GM19463 (cell line): ENCODE measurements at regions not wholly inside any gene's neighbourhood (a gene's known extent, or its start where the extent isn't known, plus 50 kb on each side); places are given as distances from the start of the nearest gene placed in this dataset.

Source experiments
- ATAC-seq: cut with Tn5 transposase; IDR thresholded peaks from one replicate; pipeline ENCODE4 v1.9.1; 2021; ENCODE audit warnings: mild to moderate bottlenecking, moderate library complexity; ENCODE audit not compliant: unreplicated experiment

GRCh38 chr6:149147938-149148718 lies 169.4 kb upstream of the TAB2 start:
- ATAC-seq = no peak

- ATAC-seq = no peak
These were observed 167.9 kb upstream of the TAB2 start for GRCh38 chr6:149149653-149150052.

GRCh38 chr6:149150301-149150700 lies 167.2 kb upstream of the TAB2 start:
- ATAC-seq = no peak

- no peak for ATAC-seq
These were observed 166.6 kb upstream of the TAB2 start for GRCh38 chr6:149150801-149151398.

GRCh38 chr6:149152521-149152920 lies 165.0 kb upstream of the TAB2 start:
- ATAC-seq = no peak

GRCh38 chr6:149153100-149153499 lies 164.4 kb upstream of the TAB2 start:
- no peak for ATAC-seq

GRCh38 chr6:149153693-149154092 lies 163.8 kb upstream of the TAB2 start:
- no peak for ATAC-seq

GRCh38 chr6:149154261-149154821 lies 163.2 kb upstream of the TAB2 start:
- ATAC-seq = no peak

- ATAC-seq = no peak
These were observed 160.4 kb upstream of the TAB2 start for GRCh38 chr6:149157126-149157525.

GRCh38 chr6:149158076-149158475 lies 159.4 kb upstream of the TAB2 start:
- no peak for ATAC-seq

- no peak for ATAC-seq
These were observed 156.6 kb upstream of the TAB2 start for GRCh38 chr6:149160943-149161342.

GRCh38 chr6:149162924-149163323 lies 154.6 kb upstream of the TAB2 start:
- no peak for ATAC-seq

- no peak for ATAC-seq
These were observed 153.2 kb upstream of the TAB2 start for GRCh38 chr6:149164199-149164750.

GRCh38 chr6:149166336-149166735 lies 151.2 kb upstream of the TAB2 start:
- ATAC-seq = no peak

- no peak for ATAC-seq
These were observed 150.8 kb upstream of the TAB2 start for GRCh38 chr6:149166747-149167146.

- ATAC-seq = no peak
These were observed 148.5 kb upstream of the TAB2 start for GRCh38 chr6:149168968-149169367.

GRCh38 chr6:149169761-149170511 lies 147.6 kb upstream of the TAB2 start:
- no peak for ATAC-seq

- ATAC-seq = no peak
These were observed 146.7 kb upstream of the TAB2 start for GRCh38 chr6:149170564-149171452.

GRCh38 chr6:149173222-149173621 lies 144.3 kb upstream of the TAB2 start:
- ATAC-seq = no peak

GRCh38 chr6:149174962-149175361 lies 142.6 kb upstream of the TAB2 start:
- ATAC-seq = no peak
